22Rv1 (cell line): ENCODE measurements at regions not wholly inside any gene's neighbourhood (a gene's known extent, or its start where the extent isn't known, plus 50 kb on each side); places are given as distances from the start of the nearest gene placed in this dataset.

Experiments
- ZFX ChIP-seq: fragments of 450-650 bp; IDR thresholded peaks from 2 replicates; pipeline ENCODE4 v1.6.1; 2017; ENCODE audit warnings: antibody characterized with exemption, borderline replicate concordance
- TF ChIP-seq, protein P1 (sequence below): fragments of 450-650 bp; IDR thresholded peaks from 2 replicates; pipeline ENCODE4 v1.5.1; 2017; ENCODE audit warnings: mild to moderate bottlenecking

DNA sequence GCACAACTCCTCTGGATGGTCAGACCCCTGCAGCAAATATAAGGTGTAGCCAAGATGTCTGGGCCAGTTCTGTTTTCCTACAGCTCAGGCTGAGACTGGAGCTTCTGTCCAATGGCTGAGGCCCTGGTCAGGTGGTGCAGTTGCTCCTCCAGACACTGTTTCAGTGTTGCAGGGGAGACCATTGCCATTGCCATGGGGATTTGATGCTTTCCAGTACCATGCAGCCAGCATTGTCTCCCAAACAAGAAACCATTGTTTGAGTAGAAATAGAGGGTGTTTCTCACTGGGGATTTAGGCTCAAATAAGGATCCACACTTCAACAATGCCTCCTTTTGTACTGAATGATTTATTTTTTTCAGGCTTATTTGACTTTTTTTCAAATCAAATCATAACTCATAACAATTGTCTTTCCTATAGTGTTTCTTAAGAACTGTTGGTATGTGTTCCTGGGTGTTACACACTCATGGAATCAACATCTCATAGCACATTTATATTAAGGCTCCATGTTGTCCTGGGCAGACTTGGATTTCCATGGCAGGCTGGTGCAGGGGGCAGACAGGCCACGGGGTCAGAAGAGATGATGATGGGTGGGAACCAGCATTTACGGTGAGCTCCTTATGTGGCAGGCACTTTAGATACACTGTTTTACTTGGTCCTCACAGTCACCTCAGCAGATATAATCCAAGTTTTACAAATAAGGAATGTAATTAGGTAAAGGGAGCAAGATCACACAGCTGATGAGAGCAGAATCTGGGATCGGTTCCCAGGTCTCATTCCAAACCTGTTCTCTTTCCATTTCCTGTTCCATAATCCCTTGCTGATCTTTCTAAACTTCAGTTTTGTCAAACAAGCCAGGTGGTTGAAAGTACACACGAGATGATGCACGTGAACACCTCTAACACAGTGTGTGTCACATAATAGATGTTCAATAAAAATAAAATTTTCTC lies 95.9 kb upstream of the GNAQ start:
- TF ChIP-seq, protein P1, sequence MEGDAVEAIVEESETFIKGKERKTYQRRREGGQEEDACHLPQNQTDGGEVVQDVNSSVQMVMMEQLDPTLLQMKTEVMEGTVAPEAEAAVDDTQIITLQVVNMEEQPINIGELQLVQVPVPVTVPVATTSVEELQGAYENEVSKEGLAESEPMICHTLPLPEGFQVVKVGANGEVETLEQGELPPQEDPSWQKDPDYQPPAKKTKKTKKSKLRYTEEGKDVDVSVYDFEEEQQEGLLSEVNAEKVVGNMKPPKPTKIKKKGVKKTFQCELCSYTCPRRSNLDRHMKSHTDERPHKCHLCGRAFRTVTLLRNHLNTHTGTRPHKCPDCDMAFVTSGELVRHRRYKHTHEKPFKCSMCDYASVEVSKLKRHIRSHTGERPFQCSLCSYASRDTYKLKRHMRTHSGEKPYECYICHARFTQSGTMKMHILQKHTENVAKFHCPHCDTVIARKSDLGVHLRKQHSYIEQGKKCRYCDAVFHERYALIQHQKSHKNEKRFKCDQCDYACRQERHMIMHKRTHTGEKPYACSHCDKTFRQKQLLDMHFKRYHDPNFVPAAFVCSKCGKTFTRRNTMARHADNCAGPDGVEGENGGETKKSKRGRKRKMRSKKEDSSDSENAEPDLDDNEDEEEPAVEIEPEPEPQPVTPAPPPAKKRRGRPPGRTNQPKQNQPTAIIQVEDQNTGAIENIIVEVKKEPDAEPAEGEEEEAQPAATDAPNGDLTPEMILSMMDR, result no peak
- no peak for TF ChIP-seq ZFX
